HL-60 (cell line): ENCODE measurements at regions not wholly inside any gene's neighbourhood (a gene's known extent, or its start where the extent isn't known, plus 50 kb on each side); places are given as distances from the start of the nearest gene placed in this dataset.
"Not testable (repeated sequence)": the region's sequence is repeated elsewhere in the genome, so short reads cannot be mapped to it uniquely, and the experiment has no call there.

Source experiments
- DNase-seq, 2 experiments: peaks; one replicate each; pipeline ENCODE4 v3.0.0-alpha.2; 2010 to 2020; ENCODE audit warnings: low read depth in 1 of 2, low spot score in 1 of 2
- H3K27ac ChIP-seq: fragments of 250-450 bp; sonication (Bioruptor Pico); replicated peaks from 2 replicates; pipeline ENCODE4 v1.5.1; 2020; ENCODE audit warnings: mild to moderate bottlenecking, moderate library complexity
- H3K27me3 ChIP-seq: fragments of 250-450 bp; sonication (Bioruptor Pico); 2 replicates; pipeline ENCODE4 v1.5.1; 2021; ENCODE audit warnings: mild to moderate bottlenecking, moderate library complexity; ENCODE audit not compliant: insufficient read depth, poor library complexity, severe bottlenecking
- H3K4me3 ChIP-seq: replicated peaks from 2 replicates; pipeline ENCODE4 v1.5.1; 2011; ENCODE audit warnings: mild to moderate bottlenecking, control low read depth, low read length; ENCODE audit not compliant: insufficient read depth
- CTCF ChIP-seq: IDR thresholded peaks from one replicate; pipeline ENCODE4 v1.5.1; 2011; ENCODE audit warnings: low read length, control low read depth, inconsistent platforms; ENCODE audit not compliant: insufficient read depth
- GABPA ChIP-seq: IDR thresholded peaks from 2 replicates; pipeline ENCODE4 v1.6.1; 2012; ENCODE audit warnings: low read depth
- POLR2AphosphoS5 ChIP-seq: IDR thresholded peaks from 2 replicates; pipeline ENCODE4 v1.6.1; 2012; ENCODE audit warnings: low read depth
- REST ChIP-seq: IDR thresholded peaks from 2 replicates; pipeline ENCODE4 v1.6.1; 2012; ENCODE audit warnings: low read depth; ENCODE audit not compliant: insufficient replicate concordance
- SPI1 ChIP-seq: IDR thresholded peaks from 2 replicates; pipeline ENCODE4 v1.6.1; 2012; ENCODE audit warnings: low read depth, mild to moderate bottlenecking, borderline replicate concordance

GRCh38 chr13:33561627-33562026 is 256.3 kb upstream of the RFC3 start:
- TF ChIP-seq REST, result no peak
- no peak for TF ChIP-seq CTCF
- TF ChIP-seq SPI1, result no peak
- no peak for TF ChIP-seq POLR2AphosphoS5
- no peak for TF ChIP-seq GABPA
- no peaks in the 10 kb centered on the region for H3K27me3 ChIP-seq
- no peak for DNase-seq
- H3K4me3 ChIP-seq, result no peak overlapping the region
- H3K27ac ChIP-seq, result no peak overlapping the region

- no peak for DNase-seq
- no peak overlapping the region for H3K27ac ChIP-seq
- H3K27me3 ChIP-seq, result no peaks in the 10 kb centered on the region
- no peak for TF ChIP-seq POLR2AphosphoS5
- no peak for TF ChIP-seq SPI1
- TF ChIP-seq CTCF, result no peak
- no peak for TF ChIP-seq REST
- TF ChIP-seq GABPA, result no peak
- H3K4me3 ChIP-seq, result no peak overlapping the region
Observed at GRCh38 chr13:33571618-33572017, 246.3 kb upstream of the RFC3 start.

GRCh38 chr13:33572322-33572721 is 245.6 kb upstream of the RFC3 start:
- not testable (repeated sequence) for H3K4me3 ChIP-seq, H3K27me3 ChIP-seq, H3K27ac ChIP-seq, DNase-seq

- no peaks in the 10 kb centered on the region for H3K27me3 ChIP-seq
- H3K4me3 ChIP-seq, result no peak overlapping the region
- TF ChIP-seq GABPA (no peak), POLR2AphosphoS5 (no peak), REST (no peak), SPI1 (no peak), CTCF (no peak)
- DNase-seq, result peak in 1 of 2 experiments; percentile 5
- no peak overlapping the region for H3K27ac ChIP-seq
Observed at GRCh38 chr13:33575378-33575777, 242.6 kb upstream of the RFC3 start.
